ENCODE measurements at regions not wholly inside any gene's neighbourhood (a gene's known extent, or its start where the extent isn't known, plus 50 kb on each side); places are given as distances from the start of the nearest gene placed in this dataset.
"Not testable (repeated sequence)": the region's sequence is repeated elsewhere in the genome, so short reads cannot be mapped to it uniquely, and the experiment has no call there.

- DNase-seq (ENCODE audit: low read depth): no peak
Measured at GRCh38 chr5:126677121-126677520, 76.4 kb downstream of the PHAX start.

DNA sequence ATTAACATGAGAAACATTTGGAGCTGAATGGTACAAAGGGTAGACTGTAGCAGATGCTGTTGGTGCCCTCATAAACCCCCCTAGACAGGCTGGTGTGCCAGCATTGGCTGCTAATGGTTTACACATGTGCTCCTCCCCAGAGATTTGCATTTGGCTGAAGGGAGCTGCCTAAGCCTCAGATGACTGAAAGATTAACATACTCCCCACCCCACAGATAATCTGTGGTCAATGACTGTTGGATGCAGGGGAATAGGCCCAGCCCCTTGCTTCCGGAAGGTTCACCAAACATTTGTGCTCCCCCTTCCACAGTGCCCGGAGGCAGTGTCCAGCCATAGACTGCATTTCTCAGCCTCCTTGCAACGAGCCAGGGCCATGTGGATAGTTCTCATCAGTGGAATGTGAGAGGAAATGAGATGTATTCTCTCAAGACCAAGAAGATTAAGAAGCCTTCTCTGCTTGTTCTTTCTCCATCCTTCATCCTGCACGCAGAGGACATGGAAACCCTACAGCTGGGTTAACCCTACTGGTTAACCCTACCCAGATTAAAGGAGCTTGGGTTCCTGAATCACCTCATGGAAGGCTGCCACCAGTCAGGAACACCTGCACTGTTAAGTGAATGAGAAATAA is 79.6 kb downstream of the PHAX start:
- peak; percentile 48 for DNase-seq (ENCODE audit: low read depth)

GRCh38 chr5:126681314-126681713 is 80.6 kb downstream of the PHAX start:
- DNase-seq (ENCODE audit: low read depth): not testable (repeated sequence)

DNA sequence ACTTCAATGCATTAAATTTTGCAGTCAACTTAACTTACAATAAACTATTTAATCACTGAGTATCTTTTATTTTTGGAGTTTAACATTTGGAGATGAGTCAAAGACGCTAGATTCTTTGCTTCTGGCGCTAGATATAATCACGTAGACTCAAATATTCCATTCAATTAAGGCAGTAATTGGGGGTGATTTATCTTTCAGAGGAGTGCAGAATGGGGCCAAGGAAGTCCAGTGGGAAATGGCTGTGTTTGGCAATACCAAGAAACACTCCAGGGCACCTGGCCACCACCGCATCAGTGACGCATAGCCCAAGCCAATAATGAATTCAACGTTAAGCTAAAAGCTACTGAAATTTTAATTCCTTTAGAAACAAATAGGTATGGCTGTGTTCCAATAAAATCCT is 81.2 kb downstream of the PHAX start:
- no peak for DNase-seq (ENCODE audit: low read depth)

GRCh38 chr5:126682856-126683255 is 82.1 kb downstream of the PHAX start:
- DNase-seq (ENCODE audit: low read depth): no peak

- no peak for DNase-seq (ENCODE audit: low read depth)
Measured at GRCh38 chr5:126683912-126684311, 83.2 kb downstream of the PHAX start.

- DNase-seq (ENCODE audit: low read depth): not testable (repeated sequence)
Measured at GRCh38 chr5:126684656-126685442, 84.1 kb downstream of the PHAX start.

- DNase-seq (ENCODE audit: low read depth): no peak
Measured at GRCh38 chr5:126686451-126687126, 85.8 kb downstream of the PHAX start.

- no peak for DNase-seq (ENCODE audit: low read depth)
Measured at GRCh38 chr5:126692971-126693370, 84.0 kb upstream of the LMNB1 start.

- no peak for DNase-seq (ENCODE audit: low read depth)
Measured at GRCh38 chr5:126693806-126694205, 83.1 kb upstream of the LMNB1 start.

GRCh38 chr5:126694403-126694802 is 82.5 kb upstream of the LMNB1 start:
- DNase-seq (ENCODE audit: low read depth): no peak

GRCh38 chr5:126695091-126695490 is 81.8 kb upstream of the LMNB1 start:
- no peak for DNase-seq (ENCODE audit: low read depth)

DNA sequence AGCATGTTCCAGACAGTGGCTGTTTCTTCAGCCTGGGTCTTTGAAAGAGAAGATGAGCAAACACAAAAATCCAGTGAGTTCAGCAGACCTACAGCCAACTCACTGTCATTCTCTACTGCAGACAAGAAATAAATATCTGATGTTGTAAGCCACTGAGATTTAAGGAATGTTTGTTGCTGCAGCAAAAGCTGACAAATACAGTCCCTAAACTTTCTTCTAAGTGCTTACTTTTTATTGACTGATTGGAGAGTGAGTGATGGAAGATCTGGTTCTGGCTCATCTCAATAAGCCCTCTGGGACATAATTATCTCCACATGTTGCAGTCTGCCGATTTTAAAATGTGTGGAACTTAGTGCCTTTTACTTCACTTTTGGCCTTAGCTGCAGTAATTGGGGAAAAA is 69.9 kb upstream of the LMNB1 start:
- no peak for DNase-seq (ENCODE audit: low read depth)

GRCh38 chr5:126715765-126716164 is 61.2 kb upstream of the LMNB1 start:
- DNase-seq (ENCODE audit: low read depth): no peak

DNA sequence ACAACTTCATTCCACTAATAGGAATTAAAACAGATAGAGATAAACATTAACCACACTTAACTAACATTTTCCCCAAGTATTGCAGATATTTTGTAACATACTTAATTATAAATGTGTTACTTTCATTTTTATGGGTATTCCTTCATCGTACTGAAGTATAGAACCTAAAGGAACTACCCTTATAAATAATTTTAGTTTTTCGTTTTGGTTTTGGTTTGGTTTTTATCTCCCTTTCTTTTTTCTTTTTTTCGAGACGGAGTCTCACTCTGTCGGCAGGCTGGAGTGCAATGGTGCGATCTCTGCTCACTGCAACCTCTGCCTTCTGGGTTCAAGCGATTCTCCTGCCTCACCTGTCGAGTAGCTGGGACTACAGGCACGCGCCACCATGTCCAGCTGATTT is 60.1 kb upstream of the LMNB1 start:
- DNase-seq (ENCODE audit: low read depth): no peak

- no peak for DNase-seq (ENCODE audit: low read depth)
Measured at GRCh38 chr5:126718236-126718868, 58.6 kb upstream of the LMNB1 start.

- no peak for DNase-seq (ENCODE audit: low read depth)
Measured at GRCh38 chr5:126720369-126720768, 56.6 kb upstream of the LMNB1 start.

DNA sequence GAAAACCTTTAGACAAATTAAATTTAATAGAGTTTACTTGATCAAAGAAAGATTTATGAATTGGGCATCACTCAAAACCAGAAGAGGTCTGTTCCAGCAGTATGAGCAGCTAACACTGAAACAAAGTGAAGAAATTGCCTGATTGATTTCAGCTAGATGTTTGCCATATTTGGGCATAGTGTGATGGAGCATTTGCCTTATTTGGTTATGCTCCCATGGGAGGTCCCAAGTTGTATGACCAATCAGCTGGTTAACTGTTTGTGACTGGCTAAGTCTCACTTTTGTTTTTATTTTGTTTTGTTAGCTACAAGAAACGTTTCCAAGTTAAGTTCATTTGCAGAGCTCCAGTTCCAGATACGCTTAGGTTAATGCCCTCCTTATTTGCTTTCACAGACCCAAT is 53.3 kb upstream of the LMNB1 start:
- DNase-seq (ENCODE audit: low read depth): peak; percentile 13

Data from LHCN-M2 (cell line).